ENCODE measurements at regions not wholly inside any gene's neighbourhood (a gene's known extent, or its start where the extent isn't known, plus 50 kb on each side); places are given as distances from the start of the nearest gene placed in this dataset.

DNA sequence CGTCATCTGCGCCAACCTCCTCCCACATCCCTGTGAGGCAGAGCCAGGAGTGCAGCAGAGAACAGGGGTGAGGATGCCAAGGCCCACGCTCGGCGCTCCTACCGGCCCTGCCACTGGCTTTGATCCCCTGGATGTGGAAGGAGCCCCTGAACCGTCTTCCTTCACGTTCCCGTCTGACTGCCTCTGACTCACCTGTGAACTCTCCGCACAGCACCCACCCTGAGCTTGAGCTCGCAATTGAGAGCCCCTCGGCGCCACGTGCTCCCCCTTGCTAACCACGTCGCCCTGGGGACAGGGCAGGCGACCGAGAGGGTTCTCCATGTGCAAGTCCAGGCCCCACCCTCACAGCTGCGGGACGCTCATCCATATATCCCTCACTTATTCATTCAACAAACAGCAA, 645.3 kb downstream of the BRD1 start:
- ATAC-seq (replicated peaks in 1 of 4), result no peak
- no peaks in the 10 kb centered on the region for H3K9me3 ChIP-seq
- no peaks in the 10 kb centered on the region for H3K4me1 Mint-ChIP-seq
- ChIA-PET CTCF (no interaction called here), POLR2A (no interaction called here)
- no peak overlapping the region for H3K4me3 ChIP-seq (ENCODE audit: control insufficient read depth in 1 of 2, extremely low read depth in 1 of 2, low read length in 1 of 2)
- no peak overlapping the region for H3K4me3 Mint-ChIP-seq
- no peak for DNase-seq
- no peak overlapping the region for H3K27ac ChIP-seq (ENCODE audit: low read length)
- no peak overlapping the region for H3K27ac Mint-ChIP-seq
- 84% methylated on average over 18 of the region's 20 CpGs for WGBS (ENCODE audit: insufficient coverage)
- peaks cover 0 to 34% of the 10 kb centered on the region in 2 experiments for H3K27me3 ChIP-seq (replicated peaks in 1 of 2; ENCODE audit: control insufficient read depth in 2 of 2, extremely low read depth in 1 of 2, insufficient read depth in 2 of 2, low read length in 1 of 2)
- H3K4me1 ChIP-seq (ENCODE audit: control insufficient read depth in 1 of 2, extremely low read depth in 1 of 2, insufficient read depth in 2 of 2, low read length in 2 of 2), result no peaks in the 10 kb centered on the region
- H3K36me3 Mint-ChIP-seq, result no peaks in the 10 kb centered on the region
- peaks cover 20 to 22% of the 10 kb centered on the region in 2 donors for H3K27me3 Mint-ChIP-seq
- H3K36me3 ChIP-seq (ENCODE audit: control insufficient read depth in 2 of 2, extremely low read depth in 1 of 2, insufficient read depth in 1 of 2, low read length in 1 of 2), result no peaks in the 10 kb centered on the region
- H3K9me3 Mint-ChIP-seq, result no peaks in the 10 kb centered on the region

DNA sequence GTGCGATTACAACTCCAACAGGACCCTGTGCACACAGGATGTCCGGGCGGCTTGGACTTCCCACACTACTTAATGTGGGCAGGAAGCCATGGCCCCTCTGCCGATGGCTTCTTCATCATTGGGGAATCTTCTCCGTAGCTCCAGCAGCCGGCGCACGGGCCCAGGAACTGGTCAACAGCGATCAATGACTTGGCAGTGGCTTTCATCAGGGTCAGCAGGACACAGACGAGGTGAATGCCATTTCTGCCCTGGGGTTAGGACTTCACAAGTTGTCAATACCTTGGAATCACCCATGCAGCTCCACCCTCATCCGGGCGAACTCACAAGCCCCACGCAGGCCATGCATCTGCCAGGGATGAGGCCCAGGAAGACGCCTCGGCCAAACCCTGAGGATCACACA, 645.7 kb downstream of the BRD1 start:
- DNase-seq (no peak), ATAC-seq (replicated peaks in 1 of 4) (no peak)
- ChIA-PET POLR2A (no interaction called here), CTCF (no interaction called here)
- no peaks in the 10 kb centered on the region for H3K4me1 ChIP-seq (ENCODE audit: control insufficient read depth in 1 of 2, extremely low read depth in 1 of 2, insufficient read depth in 2 of 2, low read length in 2 of 2)
- no peaks in the 10 kb centered on the region for H3K9me3 Mint-ChIP-seq
- H3K36me3 ChIP-seq (ENCODE audit: control insufficient read depth in 2 of 2, extremely low read depth in 1 of 2, insufficient read depth in 1 of 2, low read length in 1 of 2), result no peaks in the 10 kb centered on the region
- no peak overlapping the region for H3K27ac ChIP-seq (ENCODE audit: low read length)
- no peak overlapping the region for H3K4me3 Mint-ChIP-seq
- H3K4me1 Mint-ChIP-seq, result no peaks in the 10 kb centered on the region
- no peak overlapping the region for H3K4me3 ChIP-seq (ENCODE audit: control insufficient read depth in 1 of 2, extremely low read depth in 1 of 2, low read length in 1 of 2)
- H3K27ac Mint-ChIP-seq, result no peak overlapping the region
- peaks cover 0 to 34% of the 10 kb centered on the region in 2 experiments for H3K27me3 ChIP-seq (replicated peaks in 1 of 2; ENCODE audit: control insufficient read depth in 2 of 2, extremely low read depth in 1 of 2, insufficient read depth in 2 of 2, low read length in 1 of 2)
- no peaks in the 10 kb centered on the region for H3K9me3 ChIP-seq
- WGBS (ENCODE audit: insufficient coverage), result 88% methylated on average over 15 of the region's 15 CpGs
- H3K36me3 Mint-ChIP-seq, result no peaks in the 10 kb centered on the region
- H3K27me3 Mint-ChIP-seq, result peaks cover 18 to 20% of the 10 kb centered on the region in 2 donors

DNA sequence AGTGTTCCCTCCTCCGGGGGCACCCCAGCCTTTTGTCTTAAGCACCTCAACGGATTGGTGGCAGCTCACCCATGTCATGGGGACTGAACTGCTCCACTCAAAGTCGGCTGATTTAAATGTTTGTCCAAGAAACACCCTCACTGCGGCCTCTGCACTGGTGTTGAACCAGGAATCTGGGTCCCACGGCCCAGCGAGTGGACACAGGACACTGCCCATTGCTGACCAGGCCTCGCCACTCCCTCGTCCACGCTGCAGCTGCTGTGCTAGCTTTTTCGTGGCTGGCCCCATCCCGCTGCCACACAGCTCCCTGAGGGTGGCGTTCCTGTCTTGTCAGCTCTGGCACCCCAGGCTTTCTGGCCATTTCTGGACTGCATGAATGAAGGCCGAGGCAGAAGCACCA, 646.2 kb downstream of the BRD1 start:
- ATAC-seq (replicated peaks in 1 of 4), result no peak
- Mint-ChIP-seq H3K36me3 (no peaks in the 10 kb centered on the region), H3K4me3 (no peak overlapping the region), H3K4me1 (no peaks in the 10 kb centered on the region), H3K27ac (no peak overlapping the region), H3K9me3 (no peaks in the 10 kb centered on the region), H3K27me3 (peaks cover 18 to 19% of the 10 kb centered on the region in 2 donors)
- CTCF ChIA-PET, result no interaction called here
- Histone ChIP-seq H3K27ac (ENCODE audit: low read length) (no peak overlapping the region), H3K4me1 (ENCODE audit: control insufficient read depth in 1 of 2, extremely low read depth in 1 of 2, insufficient read depth in 2 of 2, low read length in 2 of 2) (no peaks in the 10 kb centered on the region), H3K9me3 (no peaks in the 10 kb centered on the region), H3K27me3 (replicated peaks in 1 of 2; ENCODE audit: control insufficient read depth in 2 of 2, extremely low read depth in 1 of 2, insufficient read depth in 2 of 2, low read length in 1 of 2) (peaks cover 0 to 30% of the 10 kb centered on the region in 2 experiments), H3K36me3 (ENCODE audit: control insufficient read depth in 2 of 2, extremely low read depth in 1 of 2, insufficient read depth in 1 of 2, low read length in 1 of 2) (no peaks in the 10 kb centered on the region), H3K4me3 (ENCODE audit: control insufficient read depth in 1 of 2, extremely low read depth in 1 of 2, low read length in 1 of 2) (no peak overlapping the region)
- DNase-seq, result no peak
- 74% methylated on average over 13 of the region's 13 CpGs for WGBS (ENCODE audit: insufficient coverage)
- POLR2A ChIA-PET, result no interaction called here

DNA sequence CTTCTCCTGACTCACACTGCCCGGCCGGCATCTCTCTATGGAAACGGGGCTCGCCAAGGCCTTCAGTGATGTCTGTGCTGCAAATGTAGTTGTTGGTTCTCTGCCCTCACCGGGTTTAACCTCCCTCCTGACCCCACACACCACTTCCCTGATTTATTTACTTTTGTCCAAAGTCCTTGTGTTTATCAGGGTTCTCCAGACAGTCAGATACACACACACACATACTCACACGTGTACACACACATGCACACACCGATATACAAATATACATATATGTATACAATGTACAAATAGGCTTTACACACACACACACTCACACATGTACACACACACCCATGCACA, 647.0 kb downstream of the BRD1 start:
- H3K9me3 Mint-ChIP-seq, result no peaks in the 10 kb centered on the region
- ATAC-seq (replicated peaks in 1 of 4), result no peak
- POLR2A ChIA-PET, result no interaction called here
- no peaks in the 10 kb centered on the region for H3K4me1 Mint-ChIP-seq
- H3K36me3 Mint-ChIP-seq, result no peaks in the 10 kb centered on the region
- H3K27ac Mint-ChIP-seq, result no peak overlapping the region
- no peak overlapping the region for H3K4me3 Mint-ChIP-seq
- DNase-seq, result no peak
- Histone ChIP-seq H3K4me3 (ENCODE audit: control insufficient read depth in 1 of 2, extremely low read depth in 1 of 2, low read length in 1 of 2) (no peak overlapping the region), H3K27ac (ENCODE audit: low read length) (no peak overlapping the region), H3K4me1 (ENCODE audit: control insufficient read depth in 1 of 2, extremely low read depth in 1 of 2, insufficient read depth in 2 of 2, low read length in 2 of 2) (no peaks in the 10 kb centered on the region), H3K27me3 (replicated peaks in 1 of 2; ENCODE audit: control insufficient read depth in 2 of 2, extremely low read depth in 1 of 2, insufficient read depth in 2 of 2, low read length in 1 of 2) (peaks cover 0 to 26% of the 10 kb centered on the region in 2 experiments), H3K36me3 (ENCODE audit: control insufficient read depth in 2 of 2, extremely low read depth in 1 of 2, insufficient read depth in 1 of 2, low read length in 1 of 2) (no peaks in the 10 kb centered on the region), H3K9me3 (no peaks in the 10 kb centered on the region)
- CTCF ChIA-PET, result no interaction called here
- WGBS (ENCODE audit: insufficient coverage), result no CpG with 5 or more reads among the region's 7 CpGs
- H3K27me3 Mint-ChIP-seq, result peaks cover 19 to 26% of the 10 kb centered on the region in 2 donors

DNA sequence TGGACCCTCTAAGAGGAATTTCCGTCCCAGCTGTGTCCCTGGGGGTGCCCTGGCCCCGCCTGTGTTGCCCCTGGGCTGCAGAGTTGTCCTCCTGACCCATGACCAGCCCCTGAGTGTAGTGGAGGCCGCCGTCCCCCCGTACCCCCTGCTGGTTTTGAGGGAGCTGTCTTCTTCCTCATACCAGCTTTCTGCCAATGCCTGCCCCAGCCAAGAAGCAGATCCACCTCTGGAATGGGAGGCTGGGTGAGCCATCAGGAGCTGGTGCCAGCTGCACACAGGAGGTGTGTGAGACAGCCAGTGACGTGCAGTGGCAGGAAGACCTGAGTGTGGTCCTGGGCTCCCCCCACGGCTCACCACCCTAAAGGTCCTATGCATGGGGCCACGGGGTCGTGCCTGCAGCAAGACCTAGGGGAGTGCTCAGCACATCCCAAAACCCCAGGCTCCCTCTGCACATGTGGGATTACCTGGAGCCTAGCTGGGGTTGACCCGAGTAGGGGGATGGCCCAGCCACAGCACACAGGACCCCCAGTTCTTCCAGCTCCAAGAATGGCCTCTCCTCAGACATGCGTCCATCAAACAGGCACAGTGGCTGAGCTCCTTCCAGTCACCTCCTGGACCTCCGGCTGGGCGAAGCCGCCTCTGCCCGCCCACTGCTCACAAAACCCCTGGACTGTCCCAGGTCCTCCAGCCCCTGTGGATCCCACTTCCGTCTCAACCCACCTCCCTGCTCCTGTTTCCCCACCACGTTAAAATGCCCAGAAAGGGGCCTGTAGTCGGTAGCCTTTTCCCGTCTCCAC, 647.6 kb downstream of the BRD1 start:
- Mint-ChIP-seq H3K36me3 (no peaks in the 10 kb centered on the region), H3K4me3 (no peak overlapping the region), H3K27ac (no peak overlapping the region), H3K9me3 (no peaks in the 10 kb centered on the region), H3K27me3 (peaks cover 22 to 23% of the 10 kb centered on the region in 2 donors), H3K4me1 (no peaks in the 10 kb centered on the region)
- Histone ChIP-seq H3K4me3 (ENCODE audit: control insufficient read depth in 1 of 2, extremely low read depth in 1 of 2, low read length in 1 of 2) (no peak overlapping the region), H3K27me3 (replicated peaks in 1 of 2; ENCODE audit: control insufficient read depth in 2 of 2, extremely low read depth in 1 of 2, insufficient read depth in 2 of 2, low read length in 1 of 2) (peaks cover 0 to 25% of the 10 kb centered on the region in 2 experiments), H3K4me1 (ENCODE audit: control insufficient read depth in 1 of 2, extremely low read depth in 1 of 2, insufficient read depth in 2 of 2, low read length in 2 of 2) (no peaks in the 10 kb centered on the region), H3K27ac (ENCODE audit: low read length) (no peak overlapping the region), H3K9me3 (no peaks in the 10 kb centered on the region), H3K36me3 (ENCODE audit: control insufficient read depth in 2 of 2, extremely low read depth in 1 of 2, insufficient read depth in 1 of 2, low read length in 1 of 2) (no peaks in the 10 kb centered on the region)
- DNase-seq (no peak), ATAC-seq (replicated peaks in 1 of 4) (no peak)
- ChIA-PET POLR2A (no interaction called here), CTCF (no interaction called here)
- WGBS (ENCODE audit: insufficient coverage), result 76% methylated on average over 14 of the region's 19 CpGs

DNA sequence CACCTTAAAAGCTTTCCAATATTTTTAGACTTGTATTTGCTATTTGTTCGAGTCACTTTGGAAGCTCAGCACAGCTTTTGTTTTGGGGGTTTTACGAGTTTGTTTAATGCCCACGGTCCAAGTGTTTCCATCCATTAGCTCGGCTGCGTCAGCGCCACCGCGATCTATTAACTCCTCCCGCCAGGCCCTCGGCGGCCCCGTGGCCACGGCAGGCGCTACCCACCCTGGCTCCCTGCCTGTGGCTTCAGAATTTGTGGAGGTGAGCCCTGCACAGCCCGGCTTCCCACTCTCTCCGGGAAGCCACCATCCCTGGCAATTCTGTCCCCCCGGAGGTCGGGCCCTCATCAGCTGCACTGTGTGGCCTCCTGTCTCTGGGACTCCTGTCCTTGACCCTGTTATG, 648.5 kb downstream of the BRD1 start:
- WGBS (ENCODE audit: insufficient coverage), result 89% methylated on average over 15 of the region's 18 CpGs
- DNase-seq (no peak), ATAC-seq (replicated peaks in 1 of 4) (no peak)
- no peak overlapping the region for H3K4me3 Mint-ChIP-seq
- H3K9me3 ChIP-seq, result no peaks in the 10 kb centered on the region
- peaks cover 22 to 23% of the 10 kb centered on the region in 2 donors for H3K27me3 Mint-ChIP-seq
- ChIA-PET CTCF (no interaction called here), POLR2A (no interaction called here)
- no peak overlapping the region for H3K27ac Mint-ChIP-seq
- no peaks in the 10 kb centered on the region for H3K4me1 ChIP-seq (ENCODE audit: control insufficient read depth in 1 of 2, extremely low read depth in 1 of 2, insufficient read depth in 2 of 2, low read length in 2 of 2)
- H3K36me3 ChIP-seq (ENCODE audit: control insufficient read depth in 2 of 2, extremely low read depth in 1 of 2, insufficient read depth in 1 of 2, low read length in 1 of 2), result no peaks in the 10 kb centered on the region
- no peaks in the 10 kb centered on the region for H3K9me3 Mint-ChIP-seq
- no peaks in the 10 kb centered on the region for H3K4me1 Mint-ChIP-seq
- H3K27me3 ChIP-seq (replicated peaks in 1 of 2; ENCODE audit: control insufficient read depth in 2 of 2, extremely low read depth in 1 of 2, insufficient read depth in 2 of 2, low read length in 1 of 2), result peaks cover 0 to 25% of the 10 kb centered on the region in 2 experiments
- H3K36me3 Mint-ChIP-seq, result no peaks in the 10 kb centered on the region
- H3K4me3 ChIP-seq (ENCODE audit: control insufficient read depth in 1 of 2, extremely low read depth in 1 of 2, low read length in 1 of 2), result no peak overlapping the region
- no peak overlapping the region for H3K27ac ChIP-seq (ENCODE audit: low read length)

Measured in T-cell (primary cell).